HEK293 (cell line): ENCODE measurements at regions not wholly inside any gene's neighbourhood (a gene's known extent, or its start where the extent isn't known, plus 50 kb on each side); places are given as distances from the start of the nearest gene placed in this dataset.
A peak's percentile ranks its signal among the peaks of the same experiment; 100 is the strongest.

ENCODE experiments used
- CTCF ChIA-PET: fragments of 350-600 bp; formaldehyde crosslinking; extraction: SDS; loops from one replicate; lab custom pipeline; 2021; ENCODE audit warnings: antibody characterized with exemption; lab: Yijun Ruan, JAX
- POLR2A ChIA-PET: fragments of 300-600 bp; formaldehyde crosslinking; extraction: SDS; loops from one replicate; lab custom pipeline; 2020; ENCODE audit warnings: antibody characterized with exemption, inconsistent platforms; lab: Yijun Ruan, JAX
- H3K27ac ChIP-seq: fragments of 200-500 bp; sonication (Bioruptor generic); 2 replicates; pipeline ENCODE4 v1.5.1; 2014; ENCODE audit warnings: low read depth, low read length, control low read depth, inconsistent platforms; ENCODE audit errors: extremely low read depth
- H3K36me3 ChIP-seq, 2 experiments: fragments of 200-500 bp in 1 of 2; sonication (Bioruptor generic) in 1 of 2; 1 replicate in 1 of 2; 2 replicates in 1 of 2; pipeline ENCODE4 v1.5.1; 2014 to 2017; ENCODE audit warnings: inconsistent platforms in 2 of 2, low read length in 2 of 2; ENCODE audit not compliant: control insufficient read depth in 2 of 2, insufficient read depth in 1 of 2
- H3K4me1 ChIP-seq: fragments of 200-500 bp; sonication (Bioruptor generic); 2 replicates; pipeline ENCODE4 v1.5.1; 2014; ENCODE audit warnings: mild to moderate bottlenecking, low read length, inconsistent platforms; ENCODE audit not compliant: control insufficient read depth, insufficient read depth
- H3K4me3 ChIP-seq: 2 replicates; pipeline ENCODE4 v1.5.1; 2011; ENCODE audit warnings: low read depth, mild to moderate bottlenecking, control low read depth, low read length, moderate library complexity
- H3K9me3 ChIP-seq: fragments of 200-500 bp; sonication (Bioruptor generic); 2 replicates; pipeline ENCODE4 v1.5.1; 2014; ENCODE audit warnings: low read depth, low read length, inconsistent platforms; ENCODE audit not compliant: control insufficient read depth, insufficient read depth
- GLI2 ChIP-seq: fragments of 450-650 bp; formaldehyde crosslinking; IDR thresholded peaks from 2 replicates; pipeline ENCODE4; 2017; ENCODE audit warnings: missing biosample characterization, missing genetic modification characterization, low read depth, borderline replicate concordance
- IKZF3 ChIP-seq: fragments of 450-650 bp; IDR thresholded peaks from 2 replicates; pipeline ENCODE4 v1.5.0; 2018; ENCODE audit warnings: missing biosample characterization, mild to moderate bottlenecking, missing genetic modification characterization, moderate library complexity
- KLF8 ChIP-seq: fragments of 450-650 bp; formaldehyde crosslinking; IDR thresholded peaks from 2 replicates; pipeline ENCODE4 v1.5.1; 2016; ENCODE audit warnings: missing biosample characterization, missing genetic modification characterization
- RBAK ChIP-seq: fragments of 450-650 bp; formaldehyde crosslinking; IDR thresholded peaks from 2 replicates; pipeline ENCODE4 v1.5.1; 2016; ENCODE audit warnings: missing biosample characterization, missing genetic modification characterization
- SCRT1 ChIP-seq: fragments of 450-650 bp; formaldehyde crosslinking; IDR thresholded peaks from 2 replicates; pipeline ENCODE4 v1.5.1; 2016; ENCODE audit warnings: missing biosample characterization, missing genetic modification characterization, borderline replicate concordance
- ZBTB11 ChIP-seq: fragments of 450-650 bp; formaldehyde crosslinking; conservative IDR thresholded peaks from 2 replicates; pipeline ENCODE4 v1.5.1; 2016; ENCODE audit warnings: low read depth, missing biosample characterization, missing genetic modification characterization
- ZNF10 ChIP-seq: fragments of 450-650 bp; formaldehyde crosslinking; IDR thresholded peaks from 2 replicates; pipeline ENCODE4 v1.5.1; 2017; ENCODE audit warnings: missing biosample characterization, missing genetic modification characterization
- ZNF112 ChIP-seq: fragments of 450-650 bp; formaldehyde crosslinking; IDR thresholded peaks from 2 replicates; pipeline ENCODE4 v1.5.0; 2017; ENCODE audit warnings: missing biosample characterization, missing genetic modification characterization
- ZNF121 ChIP-seq: fragments of 450-650 bp; formaldehyde crosslinking; IDR thresholded peaks from 2 replicates; pipeline ENCODE4 v1.5.1; 2016; ENCODE audit warnings: missing biosample characterization, missing genetic modification characterization
- ZNF138 ChIP-seq: fragments of 450-650 bp; formaldehyde crosslinking; IDR thresholded peaks from 2 replicates; pipeline ENCODE4 v1.5.1; 2016; ENCODE audit warnings: missing biosample characterization, missing genetic modification characterization, borderline replicate concordance
- ZNF239 ChIP-seq: fragments of 450-650 bp; formaldehyde crosslinking; IDR thresholded peaks from 2 replicates; pipeline ENCODE4 v1.5.1; 2016; ENCODE audit warnings: missing biosample characterization, missing genetic modification characterization
- ZNF266 ChIP-seq: fragments of 450-650 bp; formaldehyde crosslinking; IDR thresholded peaks from 2 replicates; pipeline ENCODE4 v1.5.1; 2016; ENCODE audit warnings: missing biosample characterization, missing genetic modification characterization, low read depth
- ZNF324 ChIP-seq: fragments of 450-650 bp; formaldehyde crosslinking; IDR thresholded peaks from 2 replicates; pipeline ENCODE4 v1.5.1; 2016; ENCODE audit warnings: missing biosample characterization, missing genetic modification characterization
- ZNF37A ChIP-seq: fragments of 450-650 bp; IDR thresholded peaks from 2 replicates; pipeline ENCODE4 v1.5.1; 2018; ENCODE audit warnings: missing biosample characterization, missing genetic modification characterization
- ZNF394 ChIP-seq: fragments of 450-650 bp; formaldehyde crosslinking; IDR thresholded peaks from 2 replicates; pipeline ENCODE4 v1.5.1; 2016; ENCODE audit warnings: missing biosample characterization, missing genetic modification characterization, mild to moderate bottlenecking, moderate library complexity, borderline replicate concordance
- ZNF426 ChIP-seq: fragments of 450-650 bp; formaldehyde crosslinking; IDR thresholded peaks from 2 replicates; pipeline ENCODE4 v1.5.1; 2017; ENCODE audit warnings: missing biosample characterization, missing genetic modification characterization, mild to moderate bottlenecking, inconsistent platforms, moderate library complexity
- ZNF488 ChIP-seq: fragments of 450-650 bp; formaldehyde crosslinking; IDR thresholded peaks from 2 replicates; pipeline ENCODE4 v1.5.1; 2016; ENCODE audit warnings: missing biosample characterization, missing genetic modification characterization
- ZNF560 ChIP-seq: fragments of 450-650 bp; formaldehyde crosslinking; IDR thresholded peaks from 2 replicates; pipeline ENCODE4 v1.5.1; 2017; ENCODE audit warnings: missing biosample characterization, missing genetic modification characterization, borderline replicate concordance
- ZNF600 ChIP-seq: fragments of 450-650 bp; formaldehyde crosslinking; IDR thresholded peaks from 2 replicates; pipeline ENCODE4 v1.5.1; 2016; ENCODE audit warnings: missing biosample characterization, missing genetic modification characterization
- ZNF629 ChIP-seq: fragments of 450-650 bp; formaldehyde crosslinking; IDR thresholded peaks from 2 replicates; pipeline ENCODE4 v1.5.1; 2017; ENCODE audit warnings: missing biosample characterization, missing genetic modification characterization
- ZNF639 ChIP-seq: fragments of 450-650 bp; formaldehyde crosslinking; IDR thresholded peaks from 2 replicates; pipeline ENCODE4 v1.5.1; 2016; ENCODE audit warnings: missing biosample characterization, missing genetic modification characterization
- ZNF664 ChIP-seq: fragments of 450-650 bp; formaldehyde crosslinking; IDR thresholded peaks from 2 replicates; pipeline ENCODE4 v1.5.1; 2016; ENCODE audit warnings: missing biosample characterization, missing genetic modification characterization
- ZNF707 ChIP-seq: fragments of 450-650 bp; formaldehyde crosslinking; IDR thresholded peaks from 2 replicates; pipeline ENCODE4 v1.5.1; 2016; ENCODE audit warnings: missing biosample characterization, missing genetic modification characterization

GRCh38 chr15:81835731-81836130, 210.1 kb downstream of the MEX3B start (continued):
- TF ChIP-seq ZNF112 (tag by site-specific recombination), result no peak
- TF ChIP-seq ZNF239, result no peak
- no peak for TF ChIP-seq ZNF639 (tag by site-specific recombination)
- TF ChIP-seq ZNF37A, result no peak

GRCh38 chr15:81830520-81830919, 215.3 kb downstream of the MEX3B start:
- H3K4me1 ChIP-seq, result no peaks in the 10 kb centered on the region
- CTCF ChIA-PET, result no interaction called here
- POLR2A ChIA-PET, result no interaction called here

GRCh38 chr15:81829918-81830317, 215.9 kb downstream of the MEX3B start:
- TF ChIP-seq ZNF707 (tag by site-specific recombination) (no peak), ZNF10 (tag by site-specific recombination) (peak; percentile 99)
- TF ChIP-seq, all 188 proteins: peak for 1
- Histone ChIP-seq H3K4me1 (no peaks in the 10 kb centered on the region), H3K27ac (no peak overlapping the region), H3K4me3 (no peak overlapping the region), H3K9me3 (no peaks in the 10 kb centered on the region), H3K36me3 (no peaks in the 10 kb centered on the region)
- POLR2A ChIA-PET, result no interaction called here
- CTCF ChIA-PET, result no interaction called here

More at GRCh38 chr15:81830520-81830919, 215.3 kb downstream of the MEX3B start:
- no peak for TF ChIP-seq ZNF324 (tag by site-specific recombination)
- Histone ChIP-seq H3K4me3 (no peak overlapping the region), H3K36me3 (no peaks in the 10 kb centered on the region), H3K27ac (no peak overlapping the region), H3K9me3 (no peaks in the 10 kb centered on the region)

GRCh38 chr15:81828135-81828534, 217.7 kb downstream of the MEX3B start:
- Histone ChIP-seq H3K27ac (no peak overlapping the region), H3K36me3 (no peaks in the 10 kb centered on the region), H3K4me1 (no peaks in the 10 kb centered on the region), H3K4me3 (no peak overlapping the region), H3K9me3 (no peaks in the 10 kb centered on the region)
- ChIA-PET CTCF (interaction anchor here (1.0 kb wide), 1 partner anchor 312 kb away, joined by 7 read pairs; no protein-coding TSS in a partner anchor), POLR2A (no interaction called here)
- peak; percentile 75 for TF ChIP-seq ZBTB11 (tag by site-specific recombination)
- TF ChIP-seq ZNF426 (tag by site-specific recombination), result peak; percentile 86
- TF ChIP-seq ZNF664 (tag by site-specific recombination), result peak; percentile 57; the same call in 1 of the 2 replicates
- TF ChIP-seq IKZF3 (tag by site-specific recombination), result no peak
- TF ChIP-seq KLF8 (tag by site-specific recombination), result no peak
- TF ChIP-seq ZNF121 (tag by site-specific recombination), result no peak
- TF ChIP-seq GLI2, result peak; percentile 32; the same call in 1 of the 2 replicates
- TF ChIP-seq ZNF629 (tag by site-specific recombination), result peak; percentile 42
- TF ChIP-seq ZNF639 (tag by site-specific recombination), result 0 out of 2 replicates have a peak, but pooled peaks have one; percentile 37
- no peak for TF ChIP-seq SCRT1 (tag by site-specific recombination)
- TF ChIP-seq ZNF394 (tag by site-specific recombination), result peak; percentile 88
- no peak for TF ChIP-seq ZNF600 (tag by site-specific recombination)
- TF ChIP-seq ZNF138, result 0 out of 2 replicates have a peak, but pooled peaks have one; percentile 64
- TF ChIP-seq ZNF266 (tag by site-specific recombination), result peak; percentile 61
- TF ChIP-seq ZNF488 (tag by site-specific recombination), result no peak
- 0 out of 2 replicates have a peak, but pooled peaks have one; percentile 33 for TF ChIP-seq RBAK
- peak; percentile 40; the same call in 1 of the 2 replicates for TF ChIP-seq ZNF560
